GM18519 (cell line): ENCODE measurements at regions not wholly inside any gene's neighbourhood (a gene's known extent, or its start where the extent isn't known, plus 50 kb on each side); places are given as distances from the start of the nearest gene placed in this dataset.

Source experiments
- ATAC-seq: cut with Tn5 transposase; IDR thresholded peaks from one replicate; pipeline ENCODE4 v1.9.1; 2021; ENCODE audit warnings: mild to moderate bottlenecking, moderate library complexity; ENCODE audit not compliant: unreplicated experiment, low FRiP score

DNA sequence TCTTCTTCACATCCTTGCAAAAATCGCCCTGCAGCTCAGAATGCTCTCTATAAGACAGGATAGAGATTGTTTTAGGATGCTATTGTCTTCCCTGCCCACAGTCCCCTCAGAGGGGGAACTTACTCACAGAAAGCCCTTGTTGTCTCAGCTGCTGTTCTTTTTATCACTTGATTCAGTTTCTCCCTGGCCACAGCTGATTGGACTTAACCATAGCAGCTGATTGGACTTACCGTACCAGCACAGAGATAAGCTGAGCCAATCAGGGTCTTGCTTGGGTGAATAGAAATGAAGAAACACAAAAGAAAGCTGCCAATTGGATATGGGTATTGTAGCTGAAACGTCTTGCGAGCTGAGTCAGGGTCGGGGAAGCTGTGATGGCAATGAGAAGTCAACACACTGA is 194.2 kb upstream of the MEX3C start:
- no peak for ATAC-seq

DNA sequence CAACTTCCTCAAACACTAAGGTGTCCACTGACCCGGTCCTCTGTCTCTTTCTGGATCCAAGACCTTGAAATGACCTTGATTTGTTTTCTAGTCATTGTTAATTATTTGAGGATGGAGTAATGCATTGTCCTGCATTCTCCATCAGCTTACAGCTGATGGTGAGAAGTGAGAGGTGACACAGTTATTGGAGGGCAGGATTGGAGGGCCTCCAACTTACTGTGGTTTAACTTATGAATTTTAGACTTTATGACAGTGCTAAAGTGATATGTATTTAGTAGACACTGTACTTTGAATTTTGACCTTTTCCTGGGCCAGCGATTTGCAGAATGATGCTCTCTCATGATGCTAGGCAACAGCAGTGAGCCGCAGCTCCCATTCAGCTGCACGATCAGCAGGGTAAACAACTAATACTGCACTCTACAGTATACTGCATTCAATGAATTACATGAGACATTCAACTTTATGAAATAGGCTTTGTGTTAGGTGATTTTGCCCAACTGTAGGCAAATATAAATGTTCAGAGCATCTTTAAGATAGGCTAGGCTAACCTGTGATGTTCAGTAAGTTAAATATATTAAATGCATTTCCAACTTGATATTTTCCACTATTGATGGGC is 200.0 kb upstream of the MEX3C start:
- ATAC-seq, result no peak

DNA sequence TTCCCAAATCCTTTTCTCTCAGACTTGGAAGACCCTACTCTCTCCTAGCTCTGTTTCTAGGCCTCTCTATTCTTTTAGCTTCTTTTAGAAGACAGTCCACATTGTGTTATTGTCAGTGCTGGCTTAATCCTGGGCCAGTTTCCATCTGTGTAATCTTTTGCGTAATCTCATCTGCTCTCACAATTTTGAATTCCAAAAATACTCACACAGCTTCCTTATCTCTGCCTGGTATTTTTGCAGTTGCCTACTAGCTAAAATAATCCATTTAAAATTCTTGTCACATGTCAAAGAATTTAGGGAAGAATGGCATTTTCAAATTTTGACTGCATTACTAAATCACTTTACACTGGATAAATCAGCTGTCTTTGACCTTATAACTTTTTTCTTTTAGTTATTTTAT is 200.6 kb upstream of the MEX3C start:
- ATAC-seq, result no peak

DNA sequence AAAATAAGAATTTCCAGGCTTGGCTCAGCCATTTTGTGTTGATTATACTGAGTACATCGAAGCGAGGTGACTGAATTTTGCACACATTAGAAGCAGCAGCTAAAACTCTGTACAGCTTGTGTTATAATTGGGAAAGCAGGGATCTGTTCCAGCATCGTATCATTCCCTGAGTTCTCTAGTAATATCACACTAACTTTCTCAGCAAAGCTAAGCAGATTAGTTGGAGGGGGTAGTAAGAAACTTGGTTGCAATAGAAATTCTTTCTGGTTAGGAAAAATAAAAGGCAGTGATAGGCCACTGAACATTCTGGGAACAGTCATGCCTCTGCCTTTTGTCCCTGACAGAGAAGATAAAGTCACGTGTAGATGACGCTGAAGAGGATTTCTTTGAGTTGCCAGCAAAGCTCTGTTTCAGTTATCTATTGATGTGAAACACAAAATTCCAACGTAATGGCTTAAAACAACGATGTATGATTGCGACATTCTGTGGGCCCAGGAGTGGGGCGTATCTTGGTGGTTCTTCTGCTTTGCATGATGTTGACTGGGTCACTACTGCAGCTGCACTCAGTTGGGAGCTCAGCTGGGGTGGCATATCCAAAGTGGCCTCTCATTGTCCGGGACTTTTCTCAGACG is 202.1 kb upstream of the MEX3C start:
- ATAC-seq, result no peak

DNA sequence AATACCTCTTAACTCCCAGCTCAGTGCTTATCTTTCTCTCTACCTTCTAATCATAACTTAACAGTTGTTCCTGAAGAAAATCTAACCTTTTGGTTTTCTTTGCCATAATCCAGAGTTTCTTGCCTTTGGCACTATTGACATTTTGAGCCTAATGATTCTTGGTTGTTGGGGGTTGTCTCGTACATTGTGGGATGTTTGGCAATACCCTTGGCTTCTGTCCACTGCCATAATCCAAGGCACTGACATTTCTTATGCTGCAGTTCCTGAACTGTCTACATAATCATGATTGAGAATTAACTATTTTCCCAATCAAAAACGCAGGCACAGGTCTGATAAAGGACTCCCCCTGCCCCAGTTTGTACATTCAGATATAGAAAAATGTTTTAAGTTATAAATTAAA is 203.2 kb upstream of the MEX3C start:
- ATAC-seq, result no peak

DNA sequence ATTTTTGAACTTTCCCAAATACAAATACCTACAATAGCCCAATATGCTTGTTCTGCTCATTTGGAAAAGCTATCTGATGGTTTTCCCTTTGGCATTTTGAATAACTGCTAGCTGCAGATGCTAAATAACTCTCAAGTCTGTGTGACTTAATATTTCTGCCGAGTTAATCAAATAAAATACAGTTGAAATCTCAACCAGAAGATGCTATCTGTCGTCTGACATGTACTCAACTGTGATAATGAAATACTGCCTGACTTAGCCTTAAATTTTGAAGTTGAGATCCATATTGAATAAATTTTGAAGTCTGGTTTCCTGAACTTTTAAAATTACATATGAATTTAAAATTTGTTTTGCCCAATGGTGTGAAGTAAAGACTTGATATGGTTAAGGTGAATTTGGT is 204.4 kb upstream of the MEX3C start:
- ATAC-seq, result no peak

DNA sequence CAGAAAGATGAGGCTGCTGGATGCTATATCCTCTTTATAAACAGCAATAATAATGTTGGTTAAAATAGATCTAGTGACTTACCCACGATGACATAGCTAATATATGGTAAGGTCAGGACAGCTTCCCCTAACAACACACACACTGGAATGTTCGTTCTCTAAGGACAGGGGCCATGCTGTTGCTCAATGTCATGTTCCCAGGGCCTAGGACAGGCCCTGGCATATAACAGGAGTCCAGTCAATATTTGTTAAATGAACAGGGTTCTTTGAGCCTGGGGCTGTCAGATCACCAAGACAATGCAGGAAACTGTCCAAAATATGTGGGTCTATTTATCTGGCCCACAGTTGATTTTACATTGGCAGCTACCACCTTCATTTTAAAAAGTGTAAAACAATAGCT is 207.1 kb upstream of the MEX3C start:
- no peak for ATAC-seq

DNA sequence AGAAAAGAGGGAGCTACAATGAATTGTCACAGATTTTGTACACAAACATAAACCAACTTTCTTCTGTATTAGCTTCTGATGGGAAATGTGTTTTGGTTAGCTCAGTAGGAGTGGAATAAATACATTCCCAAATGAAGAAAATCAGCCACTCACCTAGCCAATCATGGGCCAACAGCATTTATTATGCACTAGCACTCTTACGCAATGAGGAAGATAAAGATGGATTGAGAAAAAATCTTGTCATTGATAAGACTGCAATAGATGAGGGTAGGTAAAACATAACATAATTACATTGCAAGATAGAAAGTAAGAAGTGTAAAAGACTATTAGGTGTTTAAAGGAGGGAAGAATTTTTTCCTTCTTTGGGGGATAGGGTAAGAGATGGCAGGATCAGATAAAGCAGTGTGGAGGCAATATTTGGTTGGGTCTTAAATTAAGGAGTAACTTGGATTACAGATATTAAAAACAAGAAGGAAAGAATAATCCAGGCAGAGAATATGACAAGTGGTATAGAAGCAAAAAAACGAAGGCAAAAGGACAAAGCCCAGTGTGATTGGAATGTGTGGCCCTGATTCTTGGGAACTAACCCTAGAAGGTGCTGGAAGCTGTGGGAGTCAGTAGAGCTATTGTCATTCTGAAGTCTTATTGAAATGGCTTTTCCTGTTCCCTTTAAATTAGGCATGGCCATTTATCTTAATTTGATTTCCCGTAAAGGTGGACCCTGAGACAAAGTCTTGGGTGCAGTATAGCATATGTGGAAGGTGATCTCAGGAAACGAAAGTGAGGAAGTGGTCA is 208.4 kb upstream of the MEX3C start:
- ATAC-seq, result no peak

DNA sequence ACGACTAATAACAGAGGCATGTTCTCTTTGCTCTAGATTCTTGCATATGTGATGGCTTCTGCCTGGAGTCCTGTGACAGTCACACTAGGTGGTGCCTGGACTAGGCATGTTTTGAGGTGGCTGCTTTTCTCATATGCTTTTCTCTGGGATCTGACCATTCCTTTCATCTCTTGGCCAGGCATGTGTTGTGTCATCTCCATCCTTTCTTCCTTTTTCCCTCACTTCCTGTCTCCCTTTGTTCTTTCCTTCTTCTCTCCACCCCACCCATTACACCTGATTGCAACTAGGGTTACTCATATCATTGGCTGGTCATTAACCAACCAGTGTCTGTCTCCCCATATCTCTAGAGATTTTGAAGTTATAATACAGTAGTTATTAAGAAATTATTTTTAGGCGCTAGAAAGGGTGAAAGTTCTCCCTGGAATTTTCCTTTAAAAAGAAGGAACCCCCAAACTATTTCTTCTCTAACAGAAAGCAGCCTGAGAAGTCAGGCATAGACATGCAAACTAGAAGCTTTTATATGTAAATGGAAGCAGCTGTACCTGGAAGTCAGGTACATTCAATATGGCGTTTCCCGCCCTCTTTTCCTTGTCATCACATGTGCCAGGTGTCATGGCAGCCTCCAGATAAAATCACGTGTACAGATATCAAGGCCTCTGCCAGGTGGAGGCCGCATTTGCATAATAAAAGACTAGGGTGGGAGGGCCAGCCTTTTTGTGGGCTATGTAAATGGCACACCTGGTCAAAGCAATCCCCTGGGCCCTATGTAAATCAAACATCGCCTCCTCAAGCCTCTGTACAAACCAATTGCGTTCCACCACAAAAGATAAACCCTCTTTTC is 220.4 kb upstream of the MEX3C start:
- no peak for ATAC-seq

DNA sequence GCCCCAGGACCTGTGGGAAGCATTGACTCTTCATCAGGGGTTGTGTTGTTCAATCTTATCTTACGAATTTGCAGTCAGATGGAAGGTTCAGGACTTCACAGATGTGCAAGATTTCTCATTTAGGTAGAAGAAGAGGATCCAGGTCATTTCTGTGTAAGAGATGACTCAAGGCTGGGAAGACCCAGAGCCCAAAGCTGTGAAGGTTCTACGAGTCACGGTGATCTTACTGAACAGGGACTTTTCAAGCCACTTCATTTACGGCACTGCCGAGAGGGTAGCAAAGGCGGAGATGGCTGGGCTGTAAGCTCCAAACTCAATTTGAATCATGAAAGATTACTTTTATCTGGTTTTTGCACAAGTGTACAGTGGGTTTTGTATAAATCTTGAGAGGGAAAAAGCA is 228.0 kb upstream of the MEX3C start:
- peak; percentile 62 for ATAC-seq

DNA sequence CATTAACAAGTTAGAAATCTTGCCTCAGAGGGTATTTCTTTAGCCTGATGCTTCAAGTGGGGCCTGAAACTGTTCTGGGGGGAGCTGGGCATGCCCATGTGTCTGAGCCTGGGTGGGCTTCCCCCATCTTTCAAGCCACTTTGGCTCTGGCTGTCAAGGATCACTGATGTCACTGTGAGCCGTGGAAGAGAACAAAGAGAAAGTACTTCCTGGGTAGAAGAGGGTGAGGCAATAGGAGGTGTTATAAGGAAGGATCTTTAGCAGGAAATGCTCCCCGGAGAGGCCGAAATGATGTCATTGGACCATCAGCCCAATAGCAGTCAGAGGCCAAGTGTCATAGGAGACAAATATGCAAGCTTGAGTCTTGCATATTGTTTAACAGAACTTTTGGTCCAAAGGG is 228.4 kb upstream of the MEX3C start:
- no peak for ATAC-seq

DNA sequence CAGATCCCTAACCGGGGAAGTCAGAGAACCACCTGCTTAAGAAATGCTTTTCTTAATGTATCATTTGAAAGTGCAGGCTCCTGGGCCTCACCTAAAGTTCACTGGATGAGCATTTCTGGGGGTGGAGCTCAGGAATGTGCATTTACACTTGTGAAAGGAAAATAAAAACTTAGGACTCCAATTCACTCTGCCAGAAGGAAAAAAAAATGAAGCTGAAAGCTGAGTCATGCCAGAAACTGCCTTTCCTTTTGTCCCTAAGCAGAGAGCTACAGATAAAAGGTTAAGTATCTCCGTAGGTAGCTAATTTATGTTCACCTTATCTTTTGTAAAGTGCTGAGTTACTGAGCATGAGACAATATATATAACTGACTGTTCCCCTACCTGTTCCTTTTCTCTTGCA is 229.5 kb upstream of the MEX3C start:
- no peak for ATAC-seq

DNA sequence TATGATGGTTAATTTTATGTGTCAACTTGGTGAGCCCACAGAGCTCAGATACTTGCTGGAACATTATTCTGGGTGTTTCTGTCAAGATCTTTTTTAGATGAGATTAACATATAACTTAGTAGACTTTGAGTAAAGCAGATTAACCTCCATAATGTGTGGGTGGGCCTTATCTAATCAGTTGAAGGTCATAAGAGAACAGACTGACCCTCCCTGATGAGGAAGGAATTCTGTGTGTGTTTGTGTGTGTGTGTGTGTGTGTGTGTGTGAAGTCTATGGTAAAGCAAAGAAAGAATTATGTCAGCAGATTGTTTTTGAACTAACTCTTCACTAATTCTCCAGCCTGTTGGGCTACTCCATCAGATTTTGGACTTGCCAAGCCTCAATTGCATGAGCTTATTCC is 232.2 kb upstream of the MEX3C start:
- no peak for ATAC-seq

DNA sequence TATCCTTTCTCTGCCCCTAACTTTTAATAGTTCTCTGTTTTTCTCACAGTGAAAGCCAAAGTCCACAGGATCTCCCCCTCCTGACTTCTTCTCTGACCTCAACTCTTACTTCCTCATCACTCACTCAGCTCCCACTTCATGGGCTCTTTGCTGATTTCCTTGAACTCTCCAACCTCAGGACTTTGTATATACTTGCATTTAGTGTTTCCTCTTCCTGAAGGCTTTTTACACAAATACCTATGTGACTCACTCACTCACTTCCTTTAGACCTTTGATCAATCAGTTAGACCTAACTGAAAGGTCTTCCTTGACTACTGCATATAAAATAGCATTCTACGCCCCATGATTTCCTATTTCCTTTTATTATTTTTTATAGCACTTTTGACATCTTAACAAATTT is 233.1 kb upstream of the MEX3C start:
- ATAC-seq, result no peak

DNA sequence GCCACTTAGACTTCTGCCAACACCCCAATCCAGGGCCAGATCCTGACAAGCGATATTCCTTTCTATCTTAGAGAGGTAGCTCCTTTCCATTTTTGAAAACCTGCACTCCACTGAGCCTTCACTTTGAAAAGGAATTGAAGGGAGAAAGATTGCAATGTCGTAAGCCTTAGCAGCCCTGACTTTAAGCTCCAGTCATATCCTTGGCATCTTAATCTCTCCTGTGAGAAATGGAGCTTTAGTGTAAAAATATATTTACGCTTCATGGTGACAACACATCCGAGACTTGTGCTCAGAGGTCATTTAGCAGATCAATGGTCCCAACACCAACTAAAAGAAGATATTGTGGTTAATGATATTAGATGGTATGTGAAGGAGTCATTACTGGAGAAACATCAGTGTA is 235.8 kb upstream of the MEX3C start:
- ATAC-seq, result no peak

DNA sequence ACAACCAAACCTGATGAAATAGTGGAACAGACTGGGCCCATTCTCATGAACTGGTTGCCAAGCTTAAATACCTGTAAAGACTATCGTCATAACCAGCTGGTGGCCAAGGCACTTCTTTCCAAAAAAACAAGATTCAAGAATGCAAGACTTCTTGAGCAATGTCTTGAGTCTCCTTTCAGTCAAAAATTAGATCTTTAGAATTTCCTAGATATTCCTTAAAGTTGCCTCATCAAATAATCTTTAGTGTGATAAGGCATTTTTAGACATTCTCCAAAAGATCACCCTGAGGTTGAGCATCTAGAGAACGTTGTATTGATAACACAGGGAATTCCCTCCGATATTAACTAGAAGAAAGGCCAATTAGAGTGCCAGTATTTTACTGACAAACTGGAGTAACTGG is 236.4 kb upstream of the MEX3C start:
- no peak for ATAC-seq

DNA sequence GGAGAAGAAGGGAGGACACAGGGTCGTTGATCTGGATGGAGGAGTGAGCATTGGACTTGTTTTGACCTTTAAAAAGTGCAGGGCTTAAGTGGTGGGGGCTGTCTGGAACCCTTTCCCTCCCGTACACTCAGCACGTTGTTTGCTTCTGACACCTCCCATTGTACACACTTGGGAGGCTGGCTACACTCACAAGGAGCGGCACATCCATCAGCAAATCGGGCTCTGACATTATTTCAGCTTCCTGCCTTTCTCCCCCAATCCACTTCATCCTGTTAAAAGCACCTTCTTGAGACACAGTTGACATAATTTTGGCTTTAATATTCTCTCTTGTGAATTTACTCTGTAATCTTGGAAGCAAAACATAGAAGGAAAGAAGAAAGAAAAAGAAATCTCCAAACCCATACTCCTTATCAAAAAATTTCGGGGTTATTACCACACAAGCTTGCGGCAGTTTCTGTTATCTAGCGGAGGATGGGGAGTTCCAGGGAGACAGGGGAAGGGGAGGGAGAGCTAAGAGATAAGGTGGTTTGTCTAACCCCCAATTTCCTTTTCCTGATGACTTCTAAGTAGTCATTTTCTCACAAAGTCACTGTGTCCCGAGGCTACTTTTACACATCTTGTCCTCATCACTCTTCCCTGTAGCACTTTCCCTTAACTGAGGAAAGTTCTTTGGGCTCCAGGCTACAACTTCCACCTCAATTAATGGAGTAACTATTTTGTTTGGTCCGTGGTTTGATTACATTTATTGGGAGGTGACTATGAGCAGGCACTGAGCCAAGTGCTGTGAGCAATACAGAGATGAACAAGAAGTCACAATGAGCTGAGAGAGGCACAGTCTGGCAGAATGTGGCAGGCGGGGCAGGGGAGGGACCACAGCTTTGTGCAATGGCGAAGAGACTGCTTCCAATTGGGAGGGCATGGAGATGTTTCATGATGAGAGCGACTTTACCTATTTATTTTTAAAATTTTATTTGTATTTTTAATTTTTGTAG is 240.1 kb upstream of the MEX3C start:
- no peak for ATAC-seq

DNA sequence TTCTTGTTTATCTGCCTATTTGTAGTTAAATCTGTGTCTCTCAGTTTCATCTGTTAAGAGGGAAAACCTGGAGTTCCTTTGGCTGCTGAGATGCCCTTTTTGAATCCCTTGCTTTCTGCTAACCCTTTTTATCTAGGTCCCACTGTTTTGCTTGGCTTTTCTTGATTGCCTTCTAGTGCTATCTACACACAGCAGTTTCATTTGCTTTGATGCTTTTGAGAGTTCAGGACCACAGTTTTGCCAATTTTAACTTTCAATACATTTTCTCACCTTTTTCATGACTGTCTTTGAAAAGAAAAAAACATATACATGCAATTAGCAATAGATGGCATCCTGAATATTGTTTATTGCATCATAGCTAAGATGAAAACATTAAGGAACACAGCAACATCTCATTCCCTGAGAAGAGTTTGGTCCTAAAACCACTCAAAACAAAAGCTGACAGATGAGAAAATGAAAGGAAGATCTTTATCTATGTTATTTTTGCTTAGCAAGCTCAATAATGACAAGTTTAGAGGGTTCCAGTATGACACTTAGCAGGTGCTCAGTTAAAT is 241.4 kb upstream of the MEX3C start:
- ATAC-seq, result no peak

DNA sequence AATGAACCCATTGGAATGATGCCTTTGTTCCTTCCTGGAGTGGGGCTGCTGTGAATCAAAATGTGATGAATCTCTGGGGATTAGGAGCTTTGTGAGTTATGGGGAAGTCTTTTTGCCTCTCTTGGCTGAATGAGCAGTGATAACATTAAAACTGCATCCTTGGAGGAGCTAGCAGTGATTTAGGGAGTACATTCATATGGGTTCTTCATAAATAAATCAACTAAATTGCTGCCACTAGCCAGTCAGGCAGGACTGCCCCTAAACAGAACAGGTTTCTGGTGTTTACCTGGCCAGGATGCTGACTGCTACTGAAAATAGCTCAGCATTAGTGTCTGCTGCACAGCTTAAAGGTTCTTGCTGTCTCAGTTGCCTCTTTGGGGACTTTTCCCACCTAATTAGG is 244.5 kb upstream of the MEX3C start:
- ATAC-seq, result no peak
